NCI-H460 (cell line): ENCODE measurements at regions not wholly inside any gene's neighbourhood (a gene's known extent, or its start where the extent isn't known, plus 50 kb on each side); places are given as distances from the start of the nearest gene placed in this dataset.

Experiments
- DNase-seq: peaks from one replicate; pipeline ENCODE4 v3.0.0-alpha.2; 2016; ENCODE audit warnings: low read depth; ENCODE audit errors: extremely low read depth

- DNase-seq = no peak
These were observed 75.9 kb upstream of the DOCK9 start for GRCh38 chr13:99053636-99054233.

GRCh38 chr13:99055281-99055680 lies 77.4 kb upstream of the DOCK9 start:
- no peak for DNase-seq

GRCh38 chr13:99055735-99056134 lies 77.9 kb upstream of the DOCK9 start:
- DNase-seq = no peak

- no peak for DNase-seq
These were observed 78.6 kb upstream of the DOCK9 start for GRCh38 chr13:99056381-99057014.

GRCh38 chr13:99057310-99057975 lies 79.6 kb upstream of the DOCK9 start:
- no peak for DNase-seq

- no peak for DNase-seq
These were observed 80.9 kb upstream of the DOCK9 start for GRCh38 chr13:99058527-99059495.

GRCh38 chr13:99059498-99060075 lies 81.7 kb upstream of the DOCK9 start:
- no peak for DNase-seq

- DNase-seq = no peak
These were observed 83.5 kb upstream of the DOCK9 start for GRCh38 chr13:99061411-99061810.

GRCh38 chr13:99062593-99062992 lies 84.7 kb upstream of the DOCK9 start:
- no peak for DNase-seq

- no peak for DNase-seq
These were observed 85.3 kb upstream of the DOCK9 start for GRCh38 chr13:99063178-99063577.

- no peak for DNase-seq
These were observed 86.1 kb upstream of the DOCK9 start for GRCh38 chr13:99063952-99064351.

GRCh38 chr13:99064624-99065234 lies 86.9 kb upstream of the DOCK9 start:
- no peak for DNase-seq

- DNase-seq = no peak
These were observed 87.6 kb upstream of the DOCK9 start for GRCh38 chr13:99065235-99066015.

- DNase-seq = no peak
These were observed 88.4 kb upstream of the DOCK9 start for GRCh38 chr13:99066219-99066618.

GRCh38 chr13:99067159-99067985 lies 89.5 kb upstream of the DOCK9 start:
- no peak for DNase-seq

GRCh38 chr13:99071211-99071610 lies 93.3 kb upstream of the DOCK9 start:
- DNase-seq = no peak

- no peak for DNase-seq
These were observed 93.8 kb upstream of the DOCK9 start for GRCh38 chr13:99071666-99072065.

- no peak for DNase-seq
These were observed 94.5 kb upstream of the DOCK9 start for GRCh38 chr13:99072356-99072755.

- DNase-seq = no peak
These were observed 95.1 kb upstream of the DOCK9 start for GRCh38 chr13:99072941-99073340.
